LHCN-M2 (cell line): ENCODE measurements at regions not wholly inside any gene's neighbourhood (a gene's known extent, or its start where the extent isn't known, plus 50 kb on each side); places are given as distances from the start of the nearest gene placed in this dataset.
A peak's percentile ranks its signal among the peaks of the same experiment; 100 is the strongest.

ENCODE experiments used
- DNase-seq: peaks from one replicate; pipeline ENCODE4 v3.0.0-alpha.2; 2012; ENCODE audit warnings: low read depth

- peak; percentile 4 for DNase-seq
Observed at GRCh38 chr13:72004246-72004645, 137.2 kb upstream of the DACH1 start.

GRCh38 chr13:71998223-71998622, 131.2 kb upstream of the DACH1 start:
- DNase-seq: no peak

- DNase-seq: no peak
Observed at GRCh38 chr13:71979616-71980015, 112.6 kb upstream of the DACH1 start.

- DNase-seq: no peak
Observed at GRCh38 chr13:71977028-71977427, 110.0 kb upstream of the DACH1 start.

- no peak for DNase-seq
Observed at GRCh38 chr13:71967990-71968389, 101.0 kb upstream of the DACH1 start.

- DNase-seq: no peak
Observed at GRCh38 chr13:71964491-71965100, 97.6 kb upstream of the DACH1 start.

GRCh38 chr13:71962735-71963134, 95.7 kb upstream of the DACH1 start:
- DNase-seq: no peak

- no peak for DNase-seq
Observed at GRCh38 chr13:71962126-71962525, 95.1 kb upstream of the DACH1 start.

GRCh38 chr13:71949441-71949840, 82.4 kb upstream of the DACH1 start:
- DNase-seq: no peak

GRCh38 chr13:71939186-71939585, 72.2 kb upstream of the DACH1 start:
- DNase-seq: no peak

- no peak for DNase-seq
Observed at GRCh38 chr13:71935166-71935840, 68.3 kb upstream of the DACH1 start.

GRCh38 chr13:71924931-71925330, 57.9 kb upstream of the DACH1 start:
- DNase-seq: no peak

- DNase-seq: no peak
Observed at GRCh38 chr13:71922194-71922593, 55.2 kb upstream of the DACH1 start.
